ENCODE measurements at regions not wholly inside any gene's neighbourhood (a gene's known extent, or its start where the extent isn't known, plus 50 kb on each side); places are given as distances from the start of the nearest gene placed in this dataset.

DNA sequence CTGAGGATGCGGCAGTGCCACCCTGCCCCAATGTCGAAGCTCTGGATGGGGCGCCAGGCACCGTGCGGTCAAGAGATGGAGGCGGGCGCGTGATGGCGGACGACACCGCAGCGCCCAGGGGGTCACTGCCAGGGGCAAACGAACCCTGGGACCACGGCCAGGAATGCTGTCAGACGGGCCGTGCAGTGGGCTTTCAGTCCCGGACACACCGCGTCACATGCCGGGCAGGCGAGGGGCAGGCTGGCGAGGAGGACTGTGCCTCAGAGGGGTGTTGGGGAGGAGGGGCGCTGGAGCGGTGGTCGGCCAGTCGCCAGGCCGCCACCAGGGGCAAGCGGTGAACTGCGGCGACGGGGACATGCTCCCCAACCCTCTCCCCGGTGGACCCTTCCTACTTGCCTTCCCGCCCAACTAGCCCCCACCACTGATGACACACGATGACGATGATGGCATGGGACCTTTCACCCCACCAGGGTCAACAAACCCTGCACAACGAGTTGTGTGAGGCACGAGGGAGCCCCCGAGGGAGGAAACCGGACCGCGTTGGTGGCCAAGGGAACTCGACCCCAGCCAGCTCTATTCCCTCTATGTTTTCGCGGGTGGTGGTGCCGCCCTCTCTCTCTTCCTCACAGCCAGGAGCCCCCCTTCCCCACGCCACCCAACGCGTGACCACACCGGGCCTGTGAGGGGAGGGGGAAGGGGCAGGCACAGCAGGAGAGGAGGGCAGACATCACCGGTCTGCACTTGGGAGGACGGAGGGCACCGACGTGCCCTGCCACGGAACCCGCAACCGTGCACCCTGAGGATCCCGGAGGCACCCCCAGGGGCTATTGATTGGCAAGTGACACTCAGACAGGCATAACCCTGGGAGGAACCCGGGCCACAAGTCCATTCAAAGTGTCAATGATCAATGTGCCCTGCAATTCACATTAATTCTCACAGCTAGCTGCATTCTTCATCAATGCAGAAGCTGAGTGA is 1960.9 kb upstream of the DEFB115 start:
- no peak for DNase-seq (ENCODE audit: low read depth in 2 of 2)
- H3K4me3 ChIP-seq (replicated peaks in 1 of 2; ENCODE audit: low read depth in 2 of 2, low read length in 2 of 2): no peak overlapping the region
- TF ChIP-seq, protein P1, sequence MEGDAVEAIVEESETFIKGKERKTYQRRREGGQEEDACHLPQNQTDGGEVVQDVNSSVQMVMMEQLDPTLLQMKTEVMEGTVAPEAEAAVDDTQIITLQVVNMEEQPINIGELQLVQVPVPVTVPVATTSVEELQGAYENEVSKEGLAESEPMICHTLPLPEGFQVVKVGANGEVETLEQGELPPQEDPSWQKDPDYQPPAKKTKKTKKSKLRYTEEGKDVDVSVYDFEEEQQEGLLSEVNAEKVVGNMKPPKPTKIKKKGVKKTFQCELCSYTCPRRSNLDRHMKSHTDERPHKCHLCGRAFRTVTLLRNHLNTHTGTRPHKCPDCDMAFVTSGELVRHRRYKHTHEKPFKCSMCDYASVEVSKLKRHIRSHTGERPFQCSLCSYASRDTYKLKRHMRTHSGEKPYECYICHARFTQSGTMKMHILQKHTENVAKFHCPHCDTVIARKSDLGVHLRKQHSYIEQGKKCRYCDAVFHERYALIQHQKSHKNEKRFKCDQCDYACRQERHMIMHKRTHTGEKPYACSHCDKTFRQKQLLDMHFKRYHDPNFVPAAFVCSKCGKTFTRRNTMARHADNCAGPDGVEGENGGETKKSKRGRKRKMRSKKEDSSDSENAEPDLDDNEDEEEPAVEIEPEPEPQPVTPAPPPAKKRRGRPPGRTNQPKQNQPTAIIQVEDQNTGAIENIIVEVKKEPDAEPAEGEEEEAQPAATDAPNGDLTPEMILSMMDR (IDR thresholded peaks at IDR 0.05; ENCODE audit: low read depth, low read length): no peak

DNA sequence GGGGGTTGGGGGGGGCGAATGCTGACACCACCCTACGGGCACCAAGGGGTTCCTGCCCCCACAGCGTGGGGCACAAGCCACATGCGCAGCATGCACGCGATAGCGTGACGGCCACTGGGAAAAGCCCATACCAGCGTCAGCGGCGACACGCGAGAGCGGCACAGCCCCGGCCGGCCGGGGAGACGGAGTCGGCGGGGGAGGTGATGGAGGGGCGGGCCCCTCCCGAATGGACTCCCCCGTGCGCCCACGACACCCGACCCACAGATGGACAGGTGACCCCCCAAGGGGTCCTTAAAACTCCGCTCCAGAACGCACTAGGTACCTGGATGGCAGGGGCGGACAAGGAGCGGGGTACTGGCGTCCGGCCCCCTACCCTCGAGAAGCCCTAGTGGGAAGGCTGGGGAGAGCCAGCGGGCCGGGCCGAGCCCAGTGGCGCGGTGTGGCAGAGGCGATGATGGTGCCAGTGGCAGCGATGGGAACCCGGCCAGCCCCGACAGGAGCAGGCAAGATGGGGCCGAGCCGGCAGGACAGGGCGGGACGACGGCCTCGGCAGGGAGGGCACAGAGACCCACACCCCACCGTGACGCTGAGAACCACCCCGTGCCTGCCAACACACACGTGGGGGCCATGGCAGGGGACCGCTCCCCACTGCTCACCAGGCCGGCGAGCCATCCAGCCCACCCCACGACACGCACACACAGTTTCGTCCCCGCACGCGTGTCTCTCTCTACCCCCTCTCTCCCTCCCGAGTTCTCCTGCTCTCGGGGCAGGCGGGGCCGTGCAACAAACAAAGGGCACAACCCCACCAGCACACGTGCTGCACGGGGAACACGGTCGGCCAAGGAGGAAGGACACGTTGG is 1959.8 kb upstream of the DEFB115 start:
- TF ChIP-seq, protein P1 (IDR thresholded peaks at IDR 0.05; ENCODE audit: low read depth, low read length): no peak

DNA sequence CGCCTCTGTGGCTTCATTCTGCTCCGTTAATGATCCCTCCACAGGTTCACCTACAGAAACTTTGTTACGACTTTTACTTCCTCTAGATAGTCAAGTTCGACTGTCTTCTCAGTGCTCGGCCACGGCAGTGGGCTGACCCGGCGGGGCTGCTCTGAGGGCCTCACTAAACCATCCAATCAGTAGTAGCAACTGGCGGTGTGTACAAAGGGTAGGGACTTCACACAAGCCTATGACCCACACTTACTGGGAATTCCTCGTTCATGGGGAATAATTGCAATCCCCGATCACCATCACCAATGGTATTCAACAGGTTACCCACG is 1959.2 kb upstream of the DEFB115 start:
- H3K4me3 ChIP-seq (replicated peaks in 1 of 2; ENCODE audit: low read depth in 2 of 2, low read length in 2 of 2): no peak overlapping the region
- no peak for DNase-seq (ENCODE audit: low read depth in 2 of 2)
- TF ChIP-seq, protein P1 (IDR thresholded peaks at IDR 0.05; ENCODE audit: low read depth, low read length): no peak

More for the DNA sequence above, 1959.8 kb upstream of the DEFB115 start:
- DNase-seq (ENCODE audit: low read depth in 2 of 2): no peak
- H3K4me3 ChIP-seq (replicated peaks in 1 of 2; ENCODE audit: low read depth in 2 of 2, low read length in 2 of 2): no peak overlapping the region

DNA sequence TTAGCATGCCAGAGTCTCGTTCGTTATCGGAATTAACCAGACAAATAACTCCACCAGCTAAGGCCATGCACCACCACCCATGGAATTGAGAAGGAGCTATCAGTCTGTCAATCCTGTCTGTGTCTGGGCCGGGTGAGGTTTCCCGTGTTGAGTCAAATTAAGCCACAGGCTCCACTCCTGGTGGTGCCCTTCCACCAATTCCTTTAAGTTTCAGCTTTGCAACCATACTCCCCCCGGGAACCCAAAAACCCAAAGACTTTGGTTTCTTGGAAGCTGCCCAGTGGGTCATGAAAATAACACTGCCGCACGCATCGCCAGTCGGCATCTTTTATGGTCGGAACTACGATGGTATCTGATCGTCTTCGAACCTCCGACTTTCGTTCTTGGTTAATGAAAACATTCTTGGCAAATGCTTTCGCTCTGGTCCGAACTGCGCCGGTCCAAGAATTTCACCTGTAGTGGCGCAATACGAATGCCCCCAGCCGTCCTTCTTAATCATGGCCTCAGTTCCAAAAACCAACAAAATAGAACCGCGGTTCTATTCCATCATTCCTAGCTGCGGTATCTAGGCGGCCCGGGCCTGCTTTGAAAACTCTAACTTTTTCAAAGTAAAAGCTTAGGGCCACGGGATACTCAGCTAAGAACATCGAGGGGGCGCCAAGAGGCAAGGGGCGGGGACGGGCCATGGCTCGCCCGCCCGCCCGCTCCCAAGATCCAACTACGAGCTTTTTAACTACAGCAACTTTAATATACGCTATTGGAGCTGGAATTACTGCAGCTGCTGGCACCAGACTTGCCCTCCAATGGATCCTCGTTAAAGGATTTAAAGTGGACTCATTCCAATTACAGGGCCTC is 1958.5 kb upstream of the DEFB115 start:
- TF ChIP-seq, protein P1 (IDR thresholded peaks at IDR 0.05; ENCODE audit: low read depth, low read length): no peak
- peak in 1 of 2 donors; percentile 5 for DNase-seq (ENCODE audit: low read depth in 2 of 2)
- no peak overlapping the region for H3K4me3 ChIP-seq (replicated peaks in 1 of 2; ENCODE audit: low read depth in 2 of 2, low read length in 2 of 2)

DNA sequence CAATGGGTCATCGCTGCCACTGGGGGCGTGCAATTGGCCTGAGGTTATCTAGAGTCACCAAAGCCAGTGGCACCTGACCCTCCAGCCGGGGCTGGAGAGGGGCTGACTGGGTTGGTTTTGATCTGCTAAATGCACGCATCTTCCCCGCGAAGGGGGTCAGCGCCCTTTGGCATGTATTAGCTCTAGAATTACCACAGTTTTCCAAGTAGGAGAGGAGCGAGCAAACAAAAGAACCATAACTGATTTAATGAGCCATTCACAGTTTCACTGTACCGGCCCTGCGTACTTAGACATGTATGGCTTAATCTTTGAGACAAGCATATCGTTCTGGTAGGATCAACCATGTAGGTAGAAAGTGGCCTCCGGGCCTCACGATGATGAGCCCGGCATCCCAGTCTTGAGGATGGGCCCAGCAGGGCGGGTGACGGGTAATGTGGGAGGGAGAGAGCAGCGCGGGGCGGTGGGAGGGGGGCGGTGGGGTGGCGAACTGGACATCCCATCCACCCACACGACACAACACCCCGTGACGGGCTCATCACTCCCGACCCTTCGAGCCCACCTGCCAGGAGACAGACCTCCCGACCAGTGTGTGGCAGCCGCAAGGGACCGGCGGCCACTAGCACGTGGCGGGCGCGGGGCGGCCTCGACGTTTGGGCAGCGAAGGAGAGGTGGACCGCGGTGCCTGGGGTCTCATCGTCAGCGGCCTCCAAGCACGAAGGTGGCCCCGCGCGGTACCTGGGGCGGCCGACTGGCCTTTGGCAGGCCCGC is 1957.5 kb upstream of the DEFB115 start:
- no peak for DNase-seq (ENCODE audit: low read depth in 2 of 2)
- TF ChIP-seq, protein P1 (IDR thresholded peaks at IDR 0.05; ENCODE audit: low read depth, low read length): no peak
- H3K4me3 ChIP-seq (replicated peaks in 1 of 2; ENCODE audit: low read depth in 2 of 2, low read length in 2 of 2): no peak overlapping the region

All from cardiac fibroblast (primary cell).